ENCODE measurements at regions not wholly inside any gene's neighbourhood (a gene's known extent, or its start where the extent isn't known, plus 50 kb on each side); places are given as distances from the start of the nearest gene placed in this dataset.
"Not testable (repeated sequence)": the region's sequence is repeated elsewhere in the genome, so short reads cannot be mapped to it uniquely, and the experiment has no call there.

GRCh38 chr16:18263046-18263445, 73.5 kb downstream of the NPIPA8 start:
- intact Hi-C loops (cut with DNase I) = not testable (repeated sequence)

GRCh38 chr16:18261848-18262247, 74.7 kb downstream of the NPIPA8 start:
- DNase-seq; intact Hi-C loops (cut with DNase I): not testable (repeated sequence)

More at GRCh38 chr16:18263046-18263445, 73.5 kb downstream of the NPIPA8 start:
- not testable (repeated sequence) for DNase-seq

GRCh38 chr16:18259496-18260176, 76.9 kb downstream of the NPIPA8 start:
- DNase-seq; intact Hi-C loops (cut with DNase I): not testable (repeated sequence)

GRCh38 chr16:18252943-18253342, 83.6 kb downstream of the NPIPA8 start:
- DNase-seq; intact Hi-C loops (cut with DNase I): not testable (repeated sequence)

GRCh38 chr16:18230505-18230904, 106.0 kb downstream of the NPIPA8 start:
- DNase-seq; intact Hi-C loops (cut with DNase I): not testable (repeated sequence)

- intact Hi-C loops (cut with DNase I); DNase-seq: not testable (repeated sequence)
Observed at GRCh38 chr16:18222054-18223009, 114.2 kb downstream of the NPIPA8 start.

GRCh38 chr16:18217741-18218140, 118.8 kb downstream of the NPIPA8 start:
- intact Hi-C loops (cut with DNase I); DNase-seq: not testable (repeated sequence)

- DNase-seq; intact Hi-C loops (cut with DNase I): not testable (repeated sequence)
Observed at GRCh38 chr16:18216814-18217213, 119.7 kb downstream of the NPIPA8 start.

- intact Hi-C loops (cut with DNase I) = not testable (repeated sequence)
Observed at GRCh38 chr16:18213810-18214209, 122.7 kb downstream of the NPIPA8 start.

GRCh38 chr16:18211505-18211904, 125.0 kb downstream of the NPIPA8 start:
- intact Hi-C loops (cut with DNase I); DNase-seq: not testable (repeated sequence)

More at GRCh38 chr16:18213810-18214209, 122.7 kb downstream of the NPIPA8 start:
- DNase-seq = not testable (repeated sequence)

GRCh38 chr16:18204786-18205185, 131.8 kb downstream of the NPIPA8 start:
- intact Hi-C loops (cut with DNase I) = not testable (repeated sequence)

GRCh38 chr16:18204309-18204708, 132.2 kb downstream of the NPIPA8 start:
- intact Hi-C loops (cut with DNase I); DNase-seq: not testable (repeated sequence)

More at GRCh38 chr16:18204786-18205185, 131.8 kb downstream of the NPIPA8 start:
- not testable (repeated sequence) for DNase-seq

GRCh38 chr16:18201511-18201910, 135.0 kb downstream of the NPIPA8 start:
- DNase-seq; intact Hi-C loops (cut with DNase I): not testable (repeated sequence)

- intact Hi-C loops (cut with DNase I); DNase-seq: not testable (repeated sequence)
Observed at GRCh38 chr16:18192389-18192788, 144.1 kb downstream of the NPIPA8 start.

GRCh38 chr16:18190179-18190578, 146.4 kb downstream of the NPIPA8 start:
- intact Hi-C loops (cut with DNase I); DNase-seq: not testable (repeated sequence)

- peak in 3 of 42 donors; percentile 8 to 27 (median 11) for DNase-seq
- intact Hi-C loops (cut with DNase I) = not testable (repeated sequence)
Observed at GRCh38 chr16:18184755-18185154, 151.8 kb downstream of the NPIPA8 start.

- intact Hi-C loops (cut with DNase I); DNase-seq: not testable (repeated sequence)
Observed at GRCh38 chr16:18181028-18181427, 155.5 kb downstream of the NPIPA8 start.

GRCh38 chr16:18173945-18174497, 162.5 kb downstream of the NPIPA8 start:
- DNase-seq; intact Hi-C loops (cut with DNase I): not testable (repeated sequence)

- DNase-seq; intact Hi-C loops (cut with DNase I): not testable (repeated sequence)
Observed at GRCh38 chr16:18162293-18162692, 174.2 kb downstream of the NPIPA8 start.

Measured in head of caudate nucleus (tissue), 42 donors.